ENCODE measurements at regions not wholly inside any gene's neighbourhood (a gene's known extent, or its start where the extent isn't known, plus 50 kb on each side); places are given as distances from the start of the nearest gene placed in this dataset.

GRCh38 chr16:51035711-51036110 is 115.4 kb downstream of the SALL1 start:
- no peak for DNase-seq (ENCODE audit: low read depth in 3 of 3)

GRCh38 chr16:51035110-51035498 is 116.0 kb downstream of the SALL1 start:
- DNase-seq (ENCODE audit: low read depth in 3 of 3) = no peak

GRCh38 chr16:51034481-51035109 is 116.5 kb downstream of the SALL1 start:
- DNase-seq (ENCODE audit: low read depth in 3 of 3) = no peak

GRCh38 chr16:51031598-51031997 is 119.5 kb downstream of the SALL1 start:
- no peak for DNase-seq (ENCODE audit: low read depth in 3 of 3)

GRCh38 chr16:51030516-51030915 is 120.6 kb downstream of the SALL1 start:
- no peak for DNase-seq (ENCODE audit: low read depth in 3 of 3)

- DNase-seq (ENCODE audit: low read depth in 3 of 3) = no peak
Observed at GRCh38 chr16:51025588-51026290, 125.3 kb downstream of the SALL1 start.

- DNase-seq (ENCODE audit: low read depth in 3 of 3) = no peak
Observed at GRCh38 chr16:51024703-51025102, 126.4 kb downstream of the SALL1 start.

- DNase-seq (ENCODE audit: low read depth in 3 of 3) = no peak
Observed at GRCh38 chr16:51022955-51023354, 128.1 kb downstream of the SALL1 start.

- DNase-seq (ENCODE audit: low read depth in 3 of 3) = no peak
Observed at GRCh38 chr16:51019617-51020016, 131.5 kb downstream of the SALL1 start.

- no peak for DNase-seq (ENCODE audit: low read depth in 3 of 3)
Observed at GRCh38 chr16:51017969-51018368, 133.1 kb downstream of the SALL1 start.

GRCh38 chr16:51012396-51012795 is 138.7 kb downstream of the SALL1 start:
- DNase-seq (ENCODE audit: low read depth in 3 of 3) = no peak

GRCh38 chr16:51010817-51011216 is 140.3 kb downstream of the SALL1 start:
- DNase-seq (ENCODE audit: low read depth in 3 of 3) = no peak

GRCh38 chr16:51009813-51010212 is 141.3 kb downstream of the SALL1 start:
- DNase-seq (ENCODE audit: low read depth in 3 of 3) = no peak

- no peak for DNase-seq (ENCODE audit: low read depth in 3 of 3)
Observed at GRCh38 chr16:51009359-51009758, 141.7 kb downstream of the SALL1 start.

GRCh38 chr16:51008607-51009006 is 142.5 kb downstream of the SALL1 start:
- DNase-seq (ENCODE audit: low read depth in 3 of 3) = no peak

- no peak for DNase-seq (ENCODE audit: low read depth in 3 of 3)
Observed at GRCh38 chr16:51008037-51008436, 143.0 kb downstream of the SALL1 start.

- no peak for DNase-seq (ENCODE audit: low read depth in 3 of 3)
Observed at GRCh38 chr16:51003850-51004566, 147.1 kb downstream of the SALL1 start.

GRCh38 chr16:51002881-51003490 is 148.1 kb downstream of the SALL1 start:
- no peak for DNase-seq (ENCODE audit: low read depth in 3 of 3)

- no peak for DNase-seq (ENCODE audit: low read depth in 3 of 3)
Observed at GRCh38 chr16:50999181-50999580, 151.9 kb downstream of the SALL1 start.

GRCh38 chr16:50998411-50998810 is 152.7 kb downstream of the SALL1 start:
- no peak for DNase-seq (ENCODE audit: low read depth in 3 of 3)

GRCh38 chr16:50997679-50998078 is 153.4 kb downstream of the SALL1 start:
- DNase-seq (ENCODE audit: low read depth in 3 of 3) = no peak

- DNase-seq (ENCODE audit: low read depth in 3 of 3) = no peak
Observed at GRCh38 chr16:50996830-50997186, 154.3 kb downstream of the SALL1 start.

Measured in stimulated activated CD4-positive, alpha-beta T cell treated with anti-CD3 and anti-CD28 coated beads, TNF-alpha, amount 100 ng/mL, for 24 hours (primary cell).